Type B pancreatic cell (in vitro differentiated cells): ENCODE measurements at regions not wholly inside any gene's neighbourhood (a gene's known extent, or its start where the extent isn't known, plus 50 kb on each side); places are given as distances from the start of the nearest gene placed in this dataset.
"Not testable (repeated sequence)": the region's sequence is repeated elsewhere in the genome, so short reads cannot be mapped to it uniquely, and the experiment has no call there.

ENCODE experiments used
- DNase-seq: peaks from one replicate; pipeline ENCODE4 v3.0.0; 2021; ENCODE audit warnings: mixed read lengths; ENCODE audit not compliant: unreplicated experiment; ENCODE audit errors: extremely low spot score
- H3K27ac Mint-ChIP-seq: 2 replicates; pipeline ENCODE4 v1.8.0; 2021; ENCODE audit warnings: mild to moderate bottlenecking, mixed read lengths
- H3K27me3 Mint-ChIP-seq: 2 replicates; pipeline ENCODE4 v1.8.0; 2021; ENCODE audit warnings: mixed read lengths
- H3K36me3 Mint-ChIP-seq: 2 replicates; pipeline ENCODE4 v1.8.0; 2021; ENCODE audit warnings: mixed read lengths
- H3K4me1 Mint-ChIP-seq: one replicate; pipeline ENCODE4 v1.8.0; 2021; ENCODE audit warnings: mixed read lengths; ENCODE audit not compliant: unreplicated experiment
- H3K4me3 Mint-ChIP-seq: 2 replicates; pipeline ENCODE4 v1.8.0; 2021; ENCODE audit warnings: mild to moderate bottlenecking, mixed read lengths
- H3K9me3 Mint-ChIP-seq: 2 replicates; pipeline ENCODE4 v1.8.0; 2021; ENCODE audit warnings: mixed read lengths
- TF ChIP-seq, protein P1 (sequence below): fragments of 200-600 bp; sonication (generic); conservative IDR thresholded peaks from 2 replicates; pipeline ENCODE4 v1.5.0; 2021; ENCODE audit warnings: antibody characterized with exemption, mild to moderate bottlenecking

DNA sequence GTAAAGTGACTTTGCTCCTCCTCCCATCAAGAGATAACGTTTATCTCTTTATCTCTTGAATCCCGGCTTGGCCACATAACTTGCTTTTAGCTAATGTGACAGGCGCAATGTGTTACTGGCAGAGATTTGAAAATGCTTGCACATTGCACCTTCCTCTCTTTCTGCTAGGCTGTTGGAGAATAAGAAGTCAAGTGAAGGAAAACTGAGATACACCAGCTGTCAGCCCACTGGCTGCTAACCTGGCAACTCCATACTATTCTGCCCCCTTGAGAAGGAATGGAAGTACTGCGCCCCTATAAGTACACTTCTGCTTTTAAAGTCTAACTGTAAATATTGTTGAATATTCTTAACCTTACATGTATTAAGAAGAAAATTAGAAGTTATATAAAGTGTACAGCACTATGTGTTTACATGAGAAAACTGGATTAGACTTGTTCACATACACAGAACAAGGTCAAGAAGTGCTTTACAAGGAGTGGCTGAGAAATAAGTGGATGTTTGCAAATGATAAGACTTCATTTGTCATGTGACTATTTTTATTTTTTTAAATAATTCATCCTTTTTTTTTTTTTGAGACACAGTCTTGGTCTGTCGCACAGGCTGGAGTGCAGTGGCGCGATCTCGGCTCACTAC is 424.5 kb upstream of the CTSO start:
- Mint-ChIP-seq H3K27me3 (no peaks in the 10 kb centered on the region), H3K4me3 (no peak overlapping the region), H3K9me3 (peaks cover 4% of the 10 kb centered on the region), H3K36me3 (no peaks in the 10 kb centered on the region), H3K4me1 (peaks cover 11% of the 10 kb centered on the region), H3K27ac (no peak overlapping the region)
- DNase-seq, result no peak
- TF ChIP-seq, protein P1, sequence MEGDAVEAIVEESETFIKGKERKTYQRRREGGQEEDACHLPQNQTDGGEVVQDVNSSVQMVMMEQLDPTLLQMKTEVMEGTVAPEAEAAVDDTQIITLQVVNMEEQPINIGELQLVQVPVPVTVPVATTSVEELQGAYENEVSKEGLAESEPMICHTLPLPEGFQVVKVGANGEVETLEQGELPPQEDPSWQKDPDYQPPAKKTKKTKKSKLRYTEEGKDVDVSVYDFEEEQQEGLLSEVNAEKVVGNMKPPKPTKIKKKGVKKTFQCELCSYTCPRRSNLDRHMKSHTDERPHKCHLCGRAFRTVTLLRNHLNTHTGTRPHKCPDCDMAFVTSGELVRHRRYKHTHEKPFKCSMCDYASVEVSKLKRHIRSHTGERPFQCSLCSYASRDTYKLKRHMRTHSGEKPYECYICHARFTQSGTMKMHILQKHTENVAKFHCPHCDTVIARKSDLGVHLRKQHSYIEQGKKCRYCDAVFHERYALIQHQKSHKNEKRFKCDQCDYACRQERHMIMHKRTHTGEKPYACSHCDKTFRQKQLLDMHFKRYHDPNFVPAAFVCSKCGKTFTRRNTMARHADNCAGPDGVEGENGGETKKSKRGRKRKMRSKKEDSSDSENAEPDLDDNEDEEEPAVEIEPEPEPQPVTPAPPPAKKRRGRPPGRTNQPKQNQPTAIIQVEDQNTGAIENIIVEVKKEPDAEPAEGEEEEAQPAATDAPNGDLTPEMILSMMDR, result peak; percentile 69

GRCh38 chr4:156377036-156377710 is 423.5 kb upstream of the CTSO start:
- no peak for DNase-seq
- Mint-ChIP-seq H3K9me3 (peaks cover 4% of the 10 kb centered on the region), H3K36me3 (no peaks in the 10 kb centered on the region), H3K27ac (no peak overlapping the region), H3K4me1 (peaks cover 11% of the 10 kb centered on the region), H3K4me3 (no peak overlapping the region), H3K27me3 (no peaks in the 10 kb centered on the region)
- TF ChIP-seq, protein P1, result no peak

DNA sequence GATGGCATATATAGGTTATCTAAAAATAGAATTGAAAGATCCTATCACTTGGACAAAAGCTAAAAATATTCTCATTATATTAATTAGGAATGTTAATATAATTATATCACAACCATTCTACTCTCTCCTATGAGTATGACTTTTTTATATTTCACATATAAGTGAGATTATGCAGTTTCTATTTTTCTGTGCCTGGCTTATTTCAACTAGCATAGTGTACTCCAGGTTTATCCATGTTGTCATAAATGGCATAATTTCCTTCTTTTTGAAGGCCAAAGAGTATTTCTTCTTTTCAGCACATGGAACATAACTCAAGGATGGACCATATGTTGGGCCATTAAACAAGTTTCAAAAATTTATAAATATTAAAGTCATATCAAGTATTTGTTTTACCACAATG is 421.2 kb upstream of the CTSO start:
- no peak for DNase-seq
- no peak overlapping the region for H3K27ac Mint-ChIP-seq

GRCh38 chr4:156374069-156374468 is 420.4 kb upstream of the CTSO start:
- TF ChIP-seq, protein P1, result no peak
- Mint-ChIP-seq H3K4me3 (no peak overlapping the region), H3K4me1 (peaks cover 11% of the 10 kb centered on the region), H3K36me3 (no peaks in the 10 kb centered on the region), H3K9me3 (peaks cover 4% of the 10 kb centered on the region), H3K27me3 (no peaks in the 10 kb centered on the region), H3K27ac (no peak overlapping the region)
- no peak for DNase-seq

More for the DNA sequence above, 421.2 kb upstream of the CTSO start:
- no peaks in the 10 kb centered on the region for H3K27me3 Mint-ChIP-seq
- TF ChIP-seq, protein P1, result no peak
- peaks cover 4% of the 10 kb centered on the region for H3K9me3 Mint-ChIP-seq
- H3K4me1 Mint-ChIP-seq, result peaks cover 11% of the 10 kb centered on the region
- H3K36me3 Mint-ChIP-seq, result no peaks in the 10 kb centered on the region
- no peak overlapping the region for H3K4me3 Mint-ChIP-seq

GRCh38 chr4:156367502-156367901 is 413.8 kb upstream of the CTSO start:
- H3K4me1 Mint-ChIP-seq, H3K27me3 Mint-ChIP-seq, H3K4me3 Mint-ChIP-seq, H3K27ac Mint-ChIP-seq, DNase-seq, H3K36me3 Mint-ChIP-seq, H3K9me3 Mint-ChIP-seq: not testable (repeated sequence)

DNA sequence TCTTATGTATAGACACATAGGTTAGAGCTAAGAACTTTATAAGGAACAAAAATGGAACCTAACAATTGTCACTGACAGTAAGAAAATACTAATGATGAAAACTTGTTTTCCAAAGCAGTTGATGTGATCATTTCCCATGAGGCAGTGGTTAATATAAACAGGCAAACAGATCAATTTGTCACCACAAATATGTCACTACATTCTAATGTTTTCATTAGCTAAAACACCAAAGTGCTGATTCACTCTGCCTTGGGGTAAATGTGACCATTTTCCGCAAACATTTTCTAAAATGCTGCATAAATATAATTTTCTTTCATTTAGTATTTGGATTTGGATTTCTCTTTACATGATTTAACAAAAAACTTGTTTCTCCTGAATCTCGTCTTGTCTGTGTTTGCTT is 408.9 kb upstream of the CTSO start:
- Mint-ChIP-seq H3K27me3 (no peaks in the 10 kb centered on the region), H3K27ac (peak overlapping the region; percentile 30), H3K36me3 (peaks cover 3% of the 10 kb centered on the region), H3K4me3 (no peak overlapping the region), H3K4me1 (no peaks in the 10 kb centered on the region), H3K9me3 (no peaks in the 10 kb centered on the region)
- DNase-seq, result no peak
- TF ChIP-seq, protein P1, result no peak
